COLO668 (cell line): ENCODE measurements at regions not wholly inside any gene's neighbourhood (a gene's known extent, or its start where the extent isn't known, plus 50 kb on each side); places are given as distances from the start of the nearest gene placed in this dataset.

Experiments
- DNase-seq: peaks from one replicate; lab custom pipeline; 2025; ENCODE audit not compliant: unreplicated experiment; lab: John Stamatoyannopoulos, UW

GRCh38 chr12:41684997-41685396 is 459.7 kb downstream of the GXYLT1 start:
- no peak for DNase-seq

- no peak for DNase-seq
Observed at GRCh38 chr12:41683513-41684240, 461.0 kb downstream of the GXYLT1 start.

- no peak for DNase-seq
Observed at GRCh38 chr12:41683023-41683422, 461.7 kb downstream of the GXYLT1 start.

GRCh38 chr12:41681898-41682297 is 462.8 kb downstream of the GXYLT1 start:
- DNase-seq: no peak

GRCh38 chr12:41680155-41680554 is 464.5 kb downstream of the GXYLT1 start:
- no peak for DNase-seq

- DNase-seq: no peak
Observed at GRCh38 chr12:41663598-41664265, 475.6 kb downstream of the PDZRN4 start.

- DNase-seq: no peak
Observed at GRCh38 chr12:41661141-41661765, 473.1 kb downstream of the PDZRN4 start.

GRCh38 chr12:41656454-41656853 is 468.3 kb downstream of the PDZRN4 start:
- no peak for DNase-seq

GRCh38 chr12:41653386-41654326 is 465.5 kb downstream of the PDZRN4 start:
- no peak for DNase-seq

GRCh38 chr12:41652981-41653380 is 464.9 kb downstream of the PDZRN4 start:
- no peak for DNase-seq

GRCh38 chr12:41645624-41646023 is 457.5 kb downstream of the PDZRN4 start:
- no peak for DNase-seq

GRCh38 chr12:41642808-41643207 is 454.7 kb downstream of the PDZRN4 start:
- peak; percentile 2 for DNase-seq

- no peak for DNase-seq
Observed at GRCh38 chr12:41636653-41637052, 448.5 kb downstream of the PDZRN4 start.

- DNase-seq: no peak
Observed at GRCh38 chr12:41635626-41636364, 447.7 kb downstream of the PDZRN4 start.

- DNase-seq: no peak
Observed at GRCh38 chr12:41634091-41634490, 446.0 kb downstream of the PDZRN4 start.

GRCh38 chr12:41629611-41630010 is 441.5 kb downstream of the PDZRN4 start:
- no peak for DNase-seq

- DNase-seq: no peak
Observed at GRCh38 chr12:41627476-41627875, 439.4 kb downstream of the PDZRN4 start.

GRCh38 chr12:41624571-41624970 is 436.5 kb downstream of the PDZRN4 start:
- DNase-seq: no peak
